HG02678 (cell line): ENCODE measurements at regions not wholly inside any gene's neighbourhood (a gene's known extent, or its start where the extent isn't known, plus 50 kb on each side); places are given as distances from the start of the nearest gene placed in this dataset.
"Not testable (repeated sequence)": the region's sequence is repeated elsewhere in the genome, so short reads cannot be mapped to it uniquely, and the experiment has no call there.

Experiments
- ATAC-seq: cut with Tn5 transposase; IDR thresholded peaks from one replicate; pipeline ENCODE4 v1.9.1; 2021; ENCODE audit warnings: mild to moderate bottlenecking, moderate library complexity; ENCODE audit not compliant: unreplicated experiment

DNA sequence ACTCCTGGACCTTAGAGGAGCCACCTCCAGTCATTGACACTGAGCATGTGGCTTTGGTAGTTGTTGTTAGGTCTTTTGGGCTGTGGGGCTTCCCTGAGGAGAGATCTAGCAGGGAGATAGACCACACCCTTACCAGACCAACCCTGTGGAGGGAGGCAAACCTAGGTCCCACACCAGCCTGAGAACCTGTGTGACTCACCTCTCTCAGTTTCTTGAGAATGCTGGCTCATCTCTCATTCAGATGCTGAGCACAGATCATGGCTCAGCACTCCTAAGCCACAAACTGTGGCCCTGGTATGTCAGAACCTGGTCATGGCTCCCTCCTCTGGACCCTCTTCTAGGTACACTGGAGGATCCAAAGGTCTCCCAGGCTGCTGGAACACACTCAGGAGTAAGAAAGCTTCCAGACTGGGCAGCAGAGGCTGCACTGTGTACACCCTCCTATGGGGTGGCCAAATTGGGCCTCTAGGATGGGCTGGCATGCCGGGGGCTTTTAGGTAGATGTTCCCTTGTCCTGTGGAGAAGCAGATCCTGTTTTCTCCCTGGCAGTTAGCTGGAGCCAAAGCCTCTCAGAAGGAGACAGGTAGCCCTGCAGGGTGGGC, 1294.5 kb downstream of the KHDRBS2 start:
- no peak for ATAC-seq

DNA sequence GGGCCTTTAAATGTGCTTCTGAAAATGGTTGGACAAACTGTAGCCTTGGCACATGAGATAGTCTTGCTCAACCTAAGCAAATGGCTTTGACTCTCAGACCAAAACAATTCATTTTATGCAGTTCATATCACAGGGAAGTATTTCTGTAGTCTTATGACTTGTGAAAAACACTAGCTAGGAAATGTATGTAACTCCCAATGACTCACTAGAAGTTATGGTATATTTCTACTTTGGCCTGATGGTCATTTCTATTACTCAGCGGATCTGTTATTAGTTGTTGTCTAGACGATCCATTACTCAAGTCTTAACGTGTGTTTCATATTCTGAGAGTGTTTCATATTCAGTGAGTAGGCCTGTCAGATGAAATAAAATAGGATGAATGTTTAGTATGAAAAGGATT, 1333.5 kb downstream of the KHDRBS2 start:
- no peak for ATAC-seq

DNA sequence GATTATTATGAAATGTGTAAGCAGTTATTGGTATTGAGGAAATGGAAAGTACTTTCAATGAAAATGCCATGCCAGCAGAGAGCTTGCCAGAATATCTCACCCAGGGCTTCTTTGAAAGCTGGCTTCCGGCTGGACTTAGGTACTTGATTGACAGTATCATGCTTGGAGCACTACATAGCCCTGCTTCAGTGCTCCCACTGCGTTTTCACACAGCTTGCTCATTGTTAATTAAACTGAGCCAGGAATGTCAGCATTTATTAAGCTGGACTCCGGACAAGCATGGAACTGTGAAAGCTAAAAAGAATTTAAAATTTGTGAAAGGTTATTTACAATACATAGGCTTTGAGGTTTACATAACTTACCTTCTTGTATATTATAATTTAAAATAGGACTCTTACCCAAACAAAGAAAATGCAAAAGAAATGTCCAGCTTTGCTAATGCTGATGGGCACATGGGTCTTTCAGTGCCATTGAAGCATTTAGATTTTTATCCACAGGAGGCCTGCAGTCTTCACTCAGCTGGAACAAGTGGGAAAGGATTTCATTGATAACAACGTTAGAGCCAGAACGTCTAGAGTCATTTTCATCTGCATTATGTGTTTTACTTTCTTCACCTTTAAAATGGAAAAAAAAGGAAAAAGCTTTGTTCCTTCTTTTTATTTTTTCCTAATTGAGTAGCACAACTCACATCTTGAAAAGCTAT, 1335.7 kb downstream of the KHDRBS2 start:
- ATAC-seq: not testable (repeated sequence)

DNA sequence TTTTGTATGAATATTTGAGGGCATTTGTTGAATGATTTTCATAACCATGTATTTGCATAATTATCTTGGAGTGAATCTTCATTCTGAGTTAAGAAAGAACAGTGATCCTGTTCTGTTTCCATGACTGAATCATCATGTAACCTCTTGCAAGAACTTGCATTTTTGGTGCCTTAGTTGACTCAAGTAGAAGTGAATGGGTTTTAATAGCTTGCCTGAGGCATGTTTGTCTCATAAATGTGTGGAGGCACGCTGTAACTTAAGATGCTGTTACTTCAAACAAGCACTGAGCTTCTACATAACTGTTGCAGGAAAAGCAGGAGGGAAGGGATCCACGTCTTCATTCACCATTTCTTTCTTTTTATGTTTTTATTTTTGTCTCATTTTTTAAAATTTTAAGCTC, 1338.6 kb downstream of the KHDRBS2 start:
- not testable (repeated sequence) for ATAC-seq

DNA sequence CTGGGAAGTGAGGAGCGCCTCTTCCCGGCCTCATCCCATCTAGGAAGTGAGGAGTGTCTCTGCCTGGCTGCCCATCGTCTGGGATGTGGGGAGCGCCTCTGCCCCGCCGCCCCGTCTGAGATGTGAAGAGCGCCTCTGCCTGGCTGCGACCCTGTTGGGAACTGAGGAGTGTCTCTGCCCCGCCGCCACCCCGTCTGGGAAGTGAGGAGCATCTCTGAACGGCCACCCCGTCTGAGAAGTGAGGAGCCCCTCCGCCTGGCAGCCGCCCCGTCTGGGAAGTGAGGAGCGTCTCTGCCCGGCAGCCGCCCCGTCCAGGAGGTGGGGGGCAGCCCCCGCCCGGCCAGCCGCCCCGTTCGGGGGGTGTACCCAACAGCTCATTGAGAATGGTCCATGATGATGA, 1341.2 kb downstream of the KHDRBS2 start:
- ATAC-seq: not testable (repeated sequence)

DNA sequence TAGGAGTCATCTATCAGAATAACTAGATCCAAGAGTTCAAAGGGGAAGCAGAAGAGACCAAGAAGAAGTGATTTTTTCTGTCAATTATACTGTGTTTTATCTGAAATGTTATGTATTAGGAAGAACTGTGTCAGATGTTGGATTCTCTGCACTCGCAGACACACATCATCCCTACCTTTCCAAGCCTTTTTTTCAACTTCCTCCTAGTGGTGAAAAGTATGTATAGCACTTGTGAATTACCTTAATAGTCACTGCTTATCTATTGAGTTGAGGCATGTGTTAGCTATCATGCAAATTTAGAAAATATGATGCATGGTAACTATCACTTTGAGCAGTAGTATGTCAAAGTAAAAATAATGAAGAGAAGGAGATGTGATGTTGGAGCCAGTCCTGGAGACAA, 1350.1 kb downstream of the KHDRBS2 start:
- not testable (repeated sequence) for ATAC-seq

DNA sequence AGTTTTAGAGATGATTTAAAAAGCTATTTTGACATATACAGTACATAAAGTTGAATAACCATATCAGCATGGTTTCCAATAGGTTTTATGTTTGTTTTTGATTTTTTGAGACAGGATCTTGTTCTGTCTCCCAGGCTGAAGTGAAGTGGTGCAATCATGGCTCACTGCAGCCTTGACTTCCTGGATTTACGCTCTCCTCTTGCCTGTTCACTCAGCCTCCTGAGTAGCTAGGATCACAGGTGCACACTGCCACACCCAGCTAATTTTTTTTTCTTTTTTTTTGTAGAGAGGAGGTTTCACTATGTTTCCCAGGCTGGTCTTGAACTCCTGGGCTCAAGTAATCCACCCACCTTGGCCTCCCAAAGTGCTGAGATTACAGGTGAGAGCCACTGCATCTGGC, 1366.4 kb downstream of the KHDRBS2 start:
- ATAC-seq: not testable (repeated sequence)

DNA sequence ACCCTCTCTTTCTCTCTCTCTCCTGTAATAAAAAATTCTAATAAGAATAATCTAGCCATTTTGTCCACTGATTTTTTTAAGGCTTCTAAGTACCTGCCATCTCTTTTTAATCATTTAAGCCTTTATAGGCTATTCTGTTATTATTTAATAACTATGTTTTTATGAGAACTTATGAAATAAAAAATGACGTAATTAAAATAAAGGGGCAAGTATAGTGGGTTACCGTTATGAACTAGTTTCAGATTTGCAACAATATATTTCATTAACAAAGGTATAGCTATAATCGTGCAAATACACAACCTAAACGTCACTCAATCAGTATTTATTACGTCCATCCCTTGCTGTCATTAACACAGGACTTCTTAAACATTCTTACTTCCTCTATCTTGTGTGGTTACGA, 1382.2 kb downstream of the KHDRBS2 start:
- not testable (repeated sequence) for ATAC-seq

DNA sequence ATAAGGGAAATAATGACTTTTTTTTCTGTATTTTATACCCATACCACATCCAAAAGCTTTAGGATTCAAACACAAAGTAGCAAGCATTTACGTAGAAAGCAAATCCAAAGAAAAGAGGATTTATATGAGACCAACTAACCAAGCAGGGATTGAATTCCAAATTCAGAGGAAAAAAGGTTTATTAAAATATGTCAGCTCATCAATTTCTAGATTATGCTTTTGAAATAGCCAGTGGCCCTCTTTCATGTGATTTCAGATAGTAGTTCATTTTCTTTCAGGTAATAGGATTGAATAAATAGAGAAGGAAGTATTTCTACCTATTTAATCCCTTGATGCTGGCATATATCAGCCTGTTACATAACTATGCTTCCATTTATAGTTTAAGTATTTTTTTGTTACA, 1392.7 kb downstream of the KHDRBS2 start:
- not testable (repeated sequence) for ATAC-seq

DNA sequence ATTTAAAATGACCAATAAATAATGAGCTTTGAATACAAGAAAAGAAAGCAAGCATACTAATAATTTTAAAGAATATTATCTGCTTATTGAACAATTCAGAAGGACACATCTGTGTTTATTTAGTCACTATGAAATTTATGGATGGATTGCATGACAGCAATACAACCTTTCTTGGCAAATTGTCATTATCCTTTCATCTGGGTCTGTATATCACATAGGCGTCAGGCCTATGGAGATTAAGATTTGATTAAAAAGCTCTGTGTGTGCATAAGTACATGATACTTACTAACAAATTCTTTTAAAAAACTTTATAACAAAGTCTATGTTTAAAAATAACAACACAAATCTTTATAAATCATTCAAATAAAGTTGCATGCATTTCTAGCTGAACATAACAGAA, 1394.4 kb downstream of the KHDRBS2 start:
- no peak for ATAC-seq

DNA sequence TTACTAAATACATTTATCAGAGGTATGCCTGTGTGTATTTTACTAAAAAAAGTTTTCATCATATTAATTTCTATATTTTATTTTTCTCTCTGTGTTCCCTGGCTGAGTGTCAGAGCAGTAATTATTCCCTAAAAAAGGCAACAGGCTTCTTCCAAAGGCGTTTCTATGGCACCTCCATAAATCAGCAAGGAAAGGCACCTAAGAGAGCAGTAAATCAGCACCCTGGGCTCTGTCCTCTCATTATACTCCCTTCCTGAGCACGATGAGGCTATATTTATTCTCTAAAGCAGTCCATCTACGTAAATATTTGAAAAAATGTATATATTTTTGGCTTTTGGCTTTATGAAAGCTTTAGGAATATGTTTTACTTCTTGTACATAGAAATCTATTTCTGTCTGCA, 1408.6 kb downstream of the KHDRBS2 start:
- ATAC-seq: not testable (repeated sequence)

DNA sequence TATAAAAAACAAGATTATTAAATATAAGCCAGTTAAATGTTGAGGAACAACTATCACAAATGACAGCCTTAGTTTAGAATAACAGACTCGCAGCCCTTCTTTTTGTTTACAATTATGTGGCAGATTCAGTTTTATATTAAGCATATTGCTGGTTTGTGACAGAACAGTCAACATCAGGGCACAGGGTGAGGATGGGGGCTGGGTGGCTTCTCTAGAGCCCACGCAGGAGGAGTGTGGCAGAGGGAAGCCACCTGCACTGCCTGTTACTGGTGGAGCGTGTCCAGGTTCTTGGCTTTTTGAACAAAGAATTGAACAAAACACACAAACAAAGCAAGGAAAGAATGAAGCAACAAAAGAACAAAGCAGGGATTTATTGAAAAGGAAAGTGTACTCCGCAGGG, 1415.2 kb downstream of the KHDRBS2 start:
- not testable (repeated sequence) for ATAC-seq

DNA sequence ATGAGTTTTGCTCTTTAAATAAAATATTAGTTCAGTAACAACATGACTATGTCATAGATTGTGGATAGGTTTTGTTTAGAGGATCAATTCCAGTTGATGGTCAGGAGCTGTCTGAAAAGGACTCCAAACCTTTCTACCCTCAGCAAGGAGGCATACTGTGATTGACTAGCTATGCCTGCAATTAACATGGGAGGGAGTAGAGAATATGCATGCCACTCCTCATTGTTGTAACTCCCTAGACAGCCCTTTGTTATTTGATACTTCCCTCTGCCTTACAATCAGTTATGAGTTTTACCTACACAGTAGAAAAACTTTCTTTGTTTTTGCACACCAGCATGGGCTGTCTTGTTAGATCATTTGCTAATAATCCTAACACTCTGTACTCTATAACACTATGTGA, 1418.5 kb downstream of the KHDRBS2 start:
- ATAC-seq: no peak

DNA sequence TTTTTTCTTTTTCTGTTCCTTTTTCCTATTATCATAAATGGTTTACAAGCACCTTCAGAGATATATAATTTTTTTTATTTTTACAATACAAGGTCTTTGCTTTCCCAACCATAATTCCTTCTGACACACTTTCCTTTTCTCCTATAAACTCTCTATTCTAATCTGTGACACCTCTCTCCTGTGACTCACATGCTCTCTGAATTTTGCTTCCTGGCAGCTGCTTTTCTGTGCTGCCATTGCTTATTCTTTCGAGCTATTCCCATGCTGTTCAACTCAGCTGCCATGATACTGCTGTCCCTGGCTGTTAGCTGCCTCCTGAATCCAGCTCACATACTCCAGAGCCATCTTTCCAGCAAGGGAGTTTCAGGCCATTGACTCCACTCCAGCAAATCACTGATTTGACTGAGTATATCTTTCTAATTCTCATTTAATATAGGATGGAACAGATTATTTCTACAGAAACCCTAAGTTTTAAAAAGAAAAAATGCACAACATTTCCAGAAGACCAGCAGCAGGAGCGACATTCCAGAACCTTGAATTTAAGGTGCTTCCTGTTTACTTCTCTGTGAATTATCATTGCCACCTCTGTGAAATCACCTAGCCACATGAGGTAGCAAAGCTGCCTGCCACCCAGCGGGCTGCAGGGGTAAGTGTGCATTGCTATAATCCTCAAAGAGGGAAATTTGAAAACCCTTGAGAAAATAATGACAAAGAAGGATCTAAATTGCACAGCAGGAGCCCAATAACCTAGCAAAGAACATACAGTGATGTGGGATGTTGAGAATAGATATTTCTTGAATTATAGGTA, 1442.6 kb downstream of the KHDRBS2 start:
- ATAC-seq: not testable (repeated sequence)

DNA sequence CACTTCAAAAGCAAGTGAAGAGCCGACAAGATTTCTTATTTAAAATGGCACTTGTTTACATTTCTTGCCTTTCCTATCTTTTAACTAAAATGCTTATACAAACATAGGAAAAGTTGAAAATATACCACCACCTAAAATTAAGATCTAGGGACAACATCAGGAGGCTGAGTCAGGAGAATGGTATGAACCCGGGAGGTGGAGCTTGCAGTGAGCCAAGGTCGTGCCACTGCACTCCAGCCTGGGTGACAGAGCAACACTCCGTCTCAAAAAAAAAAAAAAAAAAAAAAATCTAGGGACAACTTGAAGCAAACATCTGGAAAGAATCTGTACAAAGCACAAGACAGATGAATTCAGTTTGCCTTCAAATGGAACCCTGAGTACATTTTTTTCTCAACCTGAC, 1455.3 kb downstream of the KHDRBS2 start:
- not testable (repeated sequence) for ATAC-seq

DNA sequence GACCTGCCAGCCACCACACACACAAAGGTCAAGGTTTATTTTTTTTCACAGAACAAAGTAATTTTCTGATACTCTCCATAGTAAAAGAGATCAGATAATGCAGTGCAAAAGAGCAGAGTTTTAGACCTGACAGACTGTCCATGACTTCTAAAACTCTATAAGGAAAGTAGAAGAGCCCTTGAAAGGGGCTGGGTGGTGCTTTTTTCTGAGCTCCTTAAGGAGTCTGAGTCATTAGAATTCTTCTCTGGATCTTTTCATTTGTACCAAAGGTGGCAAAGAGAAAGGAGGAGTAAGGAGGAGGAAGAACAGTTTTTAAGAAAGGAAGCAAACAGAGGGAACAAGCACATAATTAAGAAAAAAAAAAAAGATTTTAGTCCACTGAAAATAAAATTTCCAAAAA, 1463.4 kb downstream of the KHDRBS2 start:
- ATAC-seq: not testable (repeated sequence)

DNA sequence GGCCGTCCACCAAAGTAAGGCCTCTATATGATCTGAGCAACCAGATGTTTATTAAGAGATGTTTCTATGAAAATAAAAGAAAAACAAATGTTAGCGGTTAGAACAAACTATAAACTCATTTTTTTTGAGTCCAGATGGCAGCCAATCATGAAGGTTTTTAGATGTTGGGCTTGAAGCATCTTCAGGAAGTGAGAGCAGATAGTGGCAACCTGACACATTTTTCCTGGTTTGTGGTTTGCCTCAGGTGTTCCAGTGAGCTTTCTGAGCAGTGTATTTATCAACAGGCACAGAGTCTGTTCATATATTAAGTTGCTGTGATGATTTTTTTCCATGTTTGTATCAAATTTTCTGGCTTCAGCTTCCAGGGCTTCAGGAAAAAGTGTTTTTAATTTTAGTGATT, 1468.0 kb downstream of the KHDRBS2 start:
- not testable (repeated sequence) for ATAC-seq

DNA sequence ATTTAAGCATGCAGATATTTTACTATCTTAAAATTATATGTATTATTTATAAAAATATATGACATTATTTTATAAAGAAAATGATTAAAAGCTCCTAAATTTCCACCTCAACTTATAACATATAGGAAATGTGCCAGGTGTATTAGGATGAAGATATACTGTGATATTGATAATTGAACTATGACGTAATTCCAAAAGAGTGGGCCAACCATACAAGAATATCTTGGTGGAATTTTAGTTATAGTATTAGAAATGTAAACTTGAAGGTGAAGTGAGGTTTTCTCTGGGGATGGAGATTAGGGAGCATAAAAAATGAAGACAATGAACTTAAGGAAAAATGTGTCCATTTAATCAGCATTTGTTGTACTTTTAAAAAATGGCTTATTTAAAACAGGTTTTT, 1471.2 kb downstream of the KHDRBS2 start:
- ATAC-seq: not testable (repeated sequence)

DNA sequence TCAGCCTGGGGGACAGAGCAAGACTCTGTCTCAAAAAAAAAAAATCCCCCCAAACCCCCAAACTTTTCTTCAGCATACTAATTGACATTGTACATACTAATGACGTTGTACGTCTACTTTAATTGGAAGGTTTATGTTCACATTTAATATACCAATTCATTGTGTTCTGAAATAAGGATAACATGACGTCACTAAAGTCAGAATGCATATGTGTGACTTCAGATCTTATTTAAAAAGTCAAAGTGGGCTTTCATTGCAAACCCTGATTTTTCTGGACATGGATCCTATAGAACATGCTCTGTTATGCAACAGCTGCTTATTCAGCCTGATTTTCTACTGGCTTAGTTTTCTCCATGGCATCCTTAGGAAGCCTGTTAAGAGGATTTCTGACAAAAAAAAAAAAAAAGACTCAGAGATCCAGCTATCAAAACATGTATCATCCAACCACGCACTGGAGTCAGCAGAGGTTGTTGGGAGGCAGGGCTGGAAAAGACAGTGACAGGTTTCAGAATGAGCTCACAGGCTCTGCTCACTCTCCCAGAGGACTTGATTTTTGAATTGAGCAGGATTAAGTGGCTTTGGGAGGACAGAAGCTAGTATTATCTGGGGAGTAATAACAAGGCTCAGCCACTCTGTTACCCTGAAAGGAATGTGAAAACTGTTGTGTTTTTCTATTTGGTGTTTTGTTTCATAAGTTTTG, 1472.0 kb downstream of the KHDRBS2 start:
- not testable (repeated sequence) for ATAC-seq

DNA sequence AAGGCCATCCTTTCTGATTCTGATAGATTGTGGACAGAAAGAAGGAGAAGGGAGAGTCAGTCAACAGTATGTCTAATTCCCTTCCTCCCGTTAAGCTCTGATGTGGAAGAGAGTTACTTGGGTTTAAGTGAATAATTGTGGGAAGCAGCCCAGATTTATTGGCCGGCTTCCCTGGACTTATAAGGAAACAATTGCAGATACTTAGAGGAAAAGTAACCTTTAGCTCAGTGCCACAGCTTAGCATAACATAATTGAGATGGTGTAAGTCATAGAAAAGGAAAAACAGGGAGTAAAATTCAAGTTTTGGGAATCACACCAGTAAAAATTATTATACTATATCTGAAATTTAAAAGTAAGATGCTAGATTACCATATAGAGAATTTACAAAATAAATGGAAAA, 1475.8 kb downstream of the KHDRBS2 start:
- ATAC-seq: not testable (repeated sequence)

DNA sequence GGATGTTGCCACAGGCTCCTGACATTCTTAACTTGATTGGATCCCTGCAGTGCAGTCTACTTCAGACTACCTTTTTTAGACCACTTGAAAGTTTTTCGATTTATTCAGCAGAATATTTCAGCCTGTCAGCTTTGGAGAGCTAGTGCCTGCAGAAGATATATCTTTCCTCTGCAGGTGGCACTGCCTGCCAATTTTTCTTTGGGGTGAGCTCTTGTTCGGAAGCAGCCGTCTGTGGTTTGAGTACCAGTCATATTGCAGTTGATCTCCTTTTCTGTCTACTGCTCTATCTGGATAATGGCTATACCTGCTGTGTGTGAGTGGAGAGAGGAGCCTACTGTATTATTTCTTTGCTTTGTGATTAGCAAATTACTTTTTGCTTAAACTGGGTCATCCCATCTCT, 1486.9 kb downstream of the KHDRBS2 start:
- not testable (repeated sequence) for ATAC-seq
